ENCODE measurements at regions not wholly inside any gene's neighbourhood (a gene's known extent, or its start where the extent isn't known, plus 50 kb on each side); places are given as distances from the start of the nearest gene placed in this dataset.
"Not testable (repeated sequence)": the region's sequence is repeated elsewhere in the genome, so short reads cannot be mapped to it uniquely, and the experiment has no call there.

GRCh38 chr3:51588724-51589123 lies 50.2 kb downstream of the RAD54L2 start:
- Histone ChIP-seq H3K36me3 (ENCODE audit: control insufficient read depth in 1 of 2, insufficient read depth in 2 of 2, low read length in 1 of 2) (peaks cover 2 to 11% of the 10 kb centered on the region in 2 donors), H3K4me1 (ENCODE audit: control insufficient read depth in 1 of 2, insufficient read depth in 2 of 2, low read length in 2 of 2) (no peaks in the 10 kb centered on the region), H3K27ac (ENCODE audit: low read depth in 1 of 2, low read length in 2 of 2) (no peak overlapping the region), H3K27me3 (ENCODE audit: control insufficient read depth in 1 of 2, insufficient read depth in 2 of 2, low read length in 1 of 2) (no peaks in the 10 kb centered on the region), H3K9me3 (ENCODE audit: control insufficient read depth, low read length) (no peaks in the 10 kb centered on the region), H3K4me3 (ENCODE audit: low read length in 2 of 2) (no peak overlapping the region)
- 85 to 90% methylated on average over 4 of the region's 4 CpGs for WGBS, 2 donors
- ATAC-seq (ENCODE audit: low FRiP score) (no peak), DNase-seq (no peak)
- intact Hi-C loops (cut with DNase I): no loop called here

- DNase-seq: no peak
- Histone ChIP-seq H3K9me3 (ENCODE audit: control insufficient read depth, low read length) (no peaks in the 10 kb centered on the region), H3K4me3 (ENCODE audit: low read length in 2 of 2) (no peak overlapping the region), H3K27ac (ENCODE audit: low read depth in 1 of 2, low read length in 2 of 2) (no peak overlapping the region), H3K27me3 (ENCODE audit: control insufficient read depth in 1 of 2, insufficient read depth in 2 of 2, low read length in 1 of 2) (no peaks in the 10 kb centered on the region), H3K36me3 (ENCODE audit: control insufficient read depth in 1 of 2, insufficient read depth in 2 of 2, low read length in 1 of 2) (peaks cover 2 to 9% of the 10 kb centered on the region in 2 donors), H3K4me1 (ENCODE audit: control insufficient read depth in 1 of 2, insufficient read depth in 2 of 2, low read length in 2 of 2) (no peaks in the 10 kb centered on the region)
- ATAC-seq (ENCODE audit: low FRiP score): no peak
- WGBS, 2 donors: 84 to 85% methylated on average over 5 of the region's 5 CpGs
- intact Hi-C loops (cut with DNase I): no loop called here
Measured at GRCh38 chr3:51591231-51591630, 52.7 kb downstream of the RAD54L2 start.

- H3K27ac ChIP-seq (ENCODE audit: low read depth in 1 of 2, low read length in 2 of 2): no peak overlapping the region
- no peak for ATAC-seq (ENCODE audit: low FRiP score)
- 92 to 97% methylated on average over 4 of the region's 4 CpGs for WGBS, 2 donors
- H3K36me3 ChIP-seq (ENCODE audit: control insufficient read depth in 1 of 2, insufficient read depth in 2 of 2, low read length in 1 of 2): peaks cover 2 to 7% of the 10 kb centered on the region in 2 donors
- intact Hi-C loops (cut with DNase I): no loop called here
- no peak overlapping the region for H3K4me3 ChIP-seq (ENCODE audit: low read length in 2 of 2)
- no peaks in the 10 kb centered on the region for H3K27me3 ChIP-seq (ENCODE audit: control insufficient read depth in 1 of 2, insufficient read depth in 2 of 2, low read length in 1 of 2)
- H3K9me3 ChIP-seq (ENCODE audit: control insufficient read depth, low read length): no peaks in the 10 kb centered on the region
- no peak for DNase-seq
- H3K4me1 ChIP-seq (ENCODE audit: control insufficient read depth in 1 of 2, insufficient read depth in 2 of 2, low read length in 2 of 2): no peaks in the 10 kb centered on the region
Measured at GRCh38 chr3:51593697-51594096, 55.2 kb downstream of the RAD54L2 start.

DNA sequence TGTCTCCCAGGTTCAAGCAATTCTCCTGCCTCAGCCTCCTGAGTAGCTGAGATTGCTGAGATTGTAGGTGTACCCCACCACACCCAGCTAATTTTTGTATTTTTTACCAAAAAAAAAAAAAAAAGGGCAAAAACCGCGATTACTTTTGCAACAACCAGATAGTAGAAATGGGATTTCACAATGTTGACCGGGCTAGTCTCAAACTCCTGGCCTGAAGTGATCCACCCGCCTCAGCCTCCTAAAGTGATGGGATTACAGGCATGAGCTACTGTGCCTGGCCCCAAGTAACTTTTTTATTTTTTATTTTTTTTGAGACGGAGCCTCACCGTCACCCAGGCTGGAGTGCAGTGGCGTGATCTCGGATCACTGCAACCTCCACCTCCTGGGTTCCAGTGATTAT lies 61.1 kb downstream of the RAD54L2 start:
- H3K9me3 ChIP-seq (ENCODE audit: control insufficient read depth, low read length); H3K27me3 ChIP-seq (ENCODE audit: control insufficient read depth in 1 of 2, insufficient read depth in 2 of 2, low read length in 1 of 2); ATAC-seq (ENCODE audit: low FRiP score); H3K4me1 ChIP-seq (ENCODE audit: control insufficient read depth in 1 of 2, insufficient read depth in 2 of 2, low read length in 2 of 2); H3K27ac ChIP-seq (ENCODE audit: low read depth in 1 of 2, low read length in 2 of 2); intact Hi-C loops (cut with DNase I); DNase-seq; H3K36me3 ChIP-seq (ENCODE audit: control insufficient read depth in 1 of 2, insufficient read depth in 2 of 2, low read length in 1 of 2); H3K4me3 ChIP-seq (ENCODE audit: low read length in 2 of 2): not testable (repeated sequence)
- WGBS, 2 donors: 97 to 100% methylated on average over 8 of the region's 8 CpGs

DNA sequence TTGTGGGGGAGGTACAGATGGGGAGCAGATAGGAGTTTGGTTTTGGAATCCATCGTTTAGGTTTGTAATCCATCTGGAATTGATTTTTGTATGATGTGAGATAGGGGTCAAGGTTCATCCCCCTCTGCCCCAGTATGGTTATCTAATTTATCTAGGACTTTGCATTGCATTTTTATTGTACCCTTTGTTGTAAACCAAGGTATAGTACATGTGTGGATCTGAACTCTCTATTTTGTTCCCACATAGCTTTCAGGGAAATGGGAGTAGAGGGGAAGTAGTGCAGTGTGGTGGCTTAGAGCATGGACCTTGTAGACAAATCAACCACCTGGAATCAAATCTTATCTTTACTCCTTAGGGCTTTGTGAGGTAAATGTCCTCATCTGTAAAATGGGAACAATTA lies 65.7 kb downstream of the RAD54L2 start:
- WGBS, 2 donors: 76 to 89% methylated on average over 1 of the region's 1 CpG
- no peaks in the 10 kb centered on the region for H3K36me3 ChIP-seq (ENCODE audit: control insufficient read depth in 1 of 2, insufficient read depth in 2 of 2, low read length in 1 of 2)
- no peaks in the 10 kb centered on the region for H3K27me3 ChIP-seq (ENCODE audit: control insufficient read depth in 1 of 2, insufficient read depth in 2 of 2, low read length in 1 of 2)
- H3K4me1 ChIP-seq (ENCODE audit: control insufficient read depth in 1 of 2, insufficient read depth in 2 of 2, low read length in 2 of 2): peaks cover 0 to 1% of the 10 kb centered on the region in 2 donors
- no peak overlapping the region for H3K27ac ChIP-seq (ENCODE audit: low read depth in 1 of 2, low read length in 2 of 2)
- intact Hi-C loops (cut with DNase I): no loop called here
- no peak for ATAC-seq (ENCODE audit: low FRiP score)
- no peak for DNase-seq
- H3K9me3 ChIP-seq (ENCODE audit: control insufficient read depth, low read length): no peaks in the 10 kb centered on the region
- H3K4me3 ChIP-seq (ENCODE audit: low read length in 2 of 2): no peak overlapping the region

DNA sequence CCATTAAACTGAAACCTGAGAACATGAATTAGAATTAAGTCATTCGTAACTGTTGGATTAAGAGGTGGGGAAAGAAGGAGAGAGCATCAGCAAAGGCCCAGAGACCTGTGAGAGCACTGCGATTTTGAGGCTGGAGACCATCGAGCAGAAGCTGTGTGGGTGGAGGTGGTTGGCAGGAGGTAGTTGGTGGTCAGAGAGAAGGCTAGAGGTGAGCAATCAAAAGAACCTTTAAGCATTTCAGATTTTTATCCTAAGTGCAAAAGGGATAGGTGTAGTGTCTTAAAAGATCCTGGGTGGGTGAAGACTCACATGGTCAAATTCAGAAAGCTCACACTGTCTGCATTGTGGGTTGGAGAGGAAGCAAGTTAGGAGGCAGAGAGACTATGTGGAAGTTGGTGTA lies 65.1 kb upstream of the TEX264 start:
- intact Hi-C loops (cut with DNase I): no loop called here
- 81 to 87% methylated on average over 3 of the region's 3 CpGs for WGBS, 2 donors
- no peaks in the 10 kb centered on the region for H3K36me3 ChIP-seq (ENCODE audit: control insufficient read depth in 1 of 2, insufficient read depth in 2 of 2, low read length in 1 of 2)
- no peaks in the 10 kb centered on the region for H3K9me3 ChIP-seq (ENCODE audit: control insufficient read depth, low read length)
- H3K27ac ChIP-seq (ENCODE audit: low read depth in 1 of 2, low read length in 2 of 2): no peak overlapping the region
- peaks cover 0 to 1% of the 10 kb centered on the region in 2 donors for H3K4me1 ChIP-seq (ENCODE audit: control insufficient read depth in 1 of 2, insufficient read depth in 2 of 2, low read length in 2 of 2)
- ATAC-seq (ENCODE audit: low FRiP score) (no peak), DNase-seq (no peak)
- no peak overlapping the region for H3K4me3 ChIP-seq (ENCODE audit: low read length in 2 of 2)
- H3K27me3 ChIP-seq (ENCODE audit: control insufficient read depth in 1 of 2, insufficient read depth in 2 of 2, low read length in 1 of 2): no peaks in the 10 kb centered on the region

GRCh38 chr3:51606871-51607270 lies 64.2 kb upstream of the TEX264 start:
- H3K27me3 ChIP-seq (ENCODE audit: control insufficient read depth in 1 of 2, insufficient read depth in 2 of 2, low read length in 1 of 2); intact Hi-C loops (cut with DNase I); H3K9me3 ChIP-seq (ENCODE audit: control insufficient read depth, low read length); H3K4me3 ChIP-seq (ENCODE audit: low read length in 2 of 2); H3K36me3 ChIP-seq (ENCODE audit: control insufficient read depth in 1 of 2, insufficient read depth in 2 of 2, low read length in 1 of 2); H3K4me1 ChIP-seq (ENCODE audit: control insufficient read depth in 1 of 2, insufficient read depth in 2 of 2, low read length in 2 of 2); H3K27ac ChIP-seq (ENCODE audit: low read depth in 1 of 2, low read length in 2 of 2); ATAC-seq (ENCODE audit: low FRiP score); DNase-seq: not testable (repeated sequence)
- WGBS, 2 donors: 91 to 94% methylated on average over 2 to 4 of the region's 4 CpGs

DNA sequence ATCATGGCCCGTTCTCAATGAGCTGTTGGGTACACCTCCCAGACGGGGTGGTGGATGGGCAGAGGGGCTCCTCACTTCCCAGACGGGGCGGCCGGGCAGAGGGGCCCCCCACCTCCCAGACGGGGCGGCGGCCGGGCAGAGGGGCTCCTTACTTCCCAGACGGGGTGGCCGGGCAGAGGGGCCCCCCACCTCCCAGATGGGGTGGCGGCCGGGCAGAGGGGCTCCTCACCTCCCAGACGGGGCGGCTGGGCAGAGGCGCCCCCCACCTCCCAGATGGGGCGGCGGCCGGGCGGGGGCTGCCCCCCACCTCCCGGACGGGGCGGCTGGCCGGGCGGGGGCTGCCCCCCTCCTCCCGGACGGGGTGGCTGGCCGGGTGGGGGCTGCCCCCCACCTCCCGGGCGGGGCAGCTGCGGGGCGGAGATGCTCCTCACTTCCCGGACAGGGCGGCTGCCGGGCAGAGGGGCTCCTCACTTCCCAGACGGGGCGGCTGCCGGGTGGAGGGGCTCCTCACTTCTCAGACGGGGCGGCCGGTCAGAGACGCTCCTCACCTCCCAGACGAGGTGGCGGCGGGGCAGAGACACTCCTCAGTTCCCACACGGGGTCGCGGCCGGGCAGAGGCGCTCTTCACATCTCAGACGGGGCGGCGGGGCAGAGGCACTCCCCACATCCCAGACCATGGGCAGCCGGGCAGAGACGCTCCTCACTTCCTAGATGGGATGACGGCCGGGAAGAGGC lies 63.3 kb upstream of the TEX264 start:
- H3K27me3 ChIP-seq (ENCODE audit: control insufficient read depth in 1 of 2, insufficient read depth in 2 of 2, low read length in 1 of 2); ATAC-seq (ENCODE audit: low FRiP score); H3K36me3 ChIP-seq (ENCODE audit: control insufficient read depth in 1 of 2, insufficient read depth in 2 of 2, low read length in 1 of 2); H3K4me1 ChIP-seq (ENCODE audit: control insufficient read depth in 1 of 2, insufficient read depth in 2 of 2, low read length in 2 of 2); H3K9me3 ChIP-seq (ENCODE audit: control insufficient read depth, low read length); DNase-seq; H3K4me3 ChIP-seq (ENCODE audit: low read length in 2 of 2); intact Hi-C loops (cut with DNase I); H3K27ac ChIP-seq (ENCODE audit: low read depth in 1 of 2, low read length in 2 of 2): not testable (repeated sequence)
- 94 to 97% methylated on average over 43 to 57 of the region's 57 CpGs for WGBS, 2 donors

DNA sequence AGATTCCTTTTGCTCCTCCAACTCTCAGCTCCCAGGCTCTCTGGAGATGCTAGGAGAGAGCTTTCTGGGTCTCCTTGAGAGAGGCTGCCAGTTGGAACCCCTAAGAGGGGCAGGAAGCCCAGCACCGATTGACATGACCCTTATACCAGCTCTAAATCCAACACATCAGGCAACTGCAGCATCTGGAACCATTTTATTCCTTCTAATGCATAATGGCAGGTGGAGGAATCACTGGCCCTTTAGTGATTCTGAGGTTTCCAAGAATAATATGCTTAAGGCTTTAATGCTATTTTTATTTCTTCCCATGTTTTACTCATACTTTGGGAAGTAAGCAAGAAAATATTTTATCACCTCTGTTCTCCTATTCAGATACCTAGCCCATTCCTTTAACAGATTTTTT lies 60.3 kb upstream of the TEX264 start:
- Histone ChIP-seq H3K36me3 (ENCODE audit: control insufficient read depth in 1 of 2, insufficient read depth in 2 of 2, low read length in 1 of 2) (no peaks in the 10 kb centered on the region), H3K27me3 (ENCODE audit: control insufficient read depth in 1 of 2, insufficient read depth in 2 of 2, low read length in 1 of 2) (no peaks in the 10 kb centered on the region), H3K4me3 (ENCODE audit: low read length in 2 of 2) (no peak overlapping the region), H3K27ac (ENCODE audit: low read depth in 1 of 2, low read length in 2 of 2) (no peak overlapping the region), H3K4me1 (ENCODE audit: control insufficient read depth in 1 of 2, insufficient read depth in 2 of 2, low read length in 2 of 2) (no peaks in the 10 kb centered on the region), H3K9me3 (ENCODE audit: control insufficient read depth, low read length) (no peaks in the 10 kb centered on the region)
- 21 to 37% methylated on average over 1 of the region's 1 CpG for WGBS, 2 donors
- DNase-seq (no peak), ATAC-seq (ENCODE audit: low FRiP score) (no peak)
- intact Hi-C loops (cut with DNase I): no loop called here
